HG03039 (cell line): ENCODE measurements at regions not wholly inside any gene's neighbourhood (a gene's known extent, or its start where the extent isn't known, plus 50 kb on each side); places are given as distances from the start of the nearest gene placed in this dataset.
"Not testable (repeated sequence)": the region's sequence is repeated elsewhere in the genome, so short reads cannot be mapped to it uniquely, and the experiment has no call there.

ENCODE experiments used
- ATAC-seq: cut with Tn5 transposase; IDR thresholded peaks from one replicate; pipeline ENCODE4 v1.9.1; 2021; ENCODE audit warnings: mild to moderate bottlenecking, moderate library complexity; ENCODE audit not compliant: unreplicated experiment

DNA sequence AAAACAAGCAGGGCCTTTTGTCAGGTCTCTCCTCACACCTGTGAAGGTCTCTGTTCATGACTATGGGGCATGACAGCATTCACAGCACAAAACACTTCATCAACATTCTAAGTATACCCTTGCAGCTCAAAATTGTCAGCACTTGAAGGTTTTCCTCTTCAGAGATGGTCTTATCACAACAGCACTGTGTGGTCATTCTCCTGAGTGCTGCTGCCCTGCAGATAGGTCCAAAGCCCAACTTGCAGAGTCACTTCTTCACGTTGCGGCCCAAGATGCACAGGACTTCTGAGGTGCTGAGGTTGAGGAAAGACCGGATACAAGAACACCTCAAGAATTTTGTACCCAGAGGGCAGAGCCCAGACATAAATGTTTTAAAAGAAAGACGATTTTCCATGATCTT lies 574.5 kb downstream of the UQCRFS1 start:
- ATAC-seq, result no peak

- ATAC-seq, result no peak
Measured at GRCh38 chr19:28636706-28637105, 576.2 kb downstream of the UQCRFS1 start.

DNA sequence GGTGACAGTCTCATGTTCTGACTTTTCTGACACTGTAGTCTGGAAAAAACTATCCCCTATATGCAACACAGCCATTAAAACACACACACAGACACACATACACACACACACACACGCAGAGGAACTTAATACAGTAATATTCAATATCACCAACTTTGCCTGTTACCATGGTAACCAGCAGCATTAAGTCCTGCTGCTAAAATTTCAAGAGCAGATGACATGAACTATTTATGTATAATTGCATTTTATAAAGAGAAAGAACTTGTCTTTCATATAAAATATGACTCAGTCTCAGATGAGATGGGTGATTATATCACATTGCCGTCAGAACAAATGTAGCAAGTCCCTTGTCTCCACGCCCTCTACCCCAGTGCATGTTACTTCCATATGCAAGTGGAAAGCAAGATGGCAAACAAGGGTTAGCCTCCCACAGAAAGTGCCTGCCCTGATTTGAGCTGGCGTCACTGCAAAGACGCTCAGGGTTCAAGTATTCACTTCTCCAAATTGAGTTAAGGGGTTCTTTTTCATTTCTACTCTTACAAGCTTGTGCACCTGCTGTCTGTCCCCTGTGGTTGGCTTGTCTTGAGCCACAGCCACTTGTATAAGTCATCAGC lies 576.8 kb downstream of the UQCRFS1 start:
- no peak for ATAC-seq

DNA sequence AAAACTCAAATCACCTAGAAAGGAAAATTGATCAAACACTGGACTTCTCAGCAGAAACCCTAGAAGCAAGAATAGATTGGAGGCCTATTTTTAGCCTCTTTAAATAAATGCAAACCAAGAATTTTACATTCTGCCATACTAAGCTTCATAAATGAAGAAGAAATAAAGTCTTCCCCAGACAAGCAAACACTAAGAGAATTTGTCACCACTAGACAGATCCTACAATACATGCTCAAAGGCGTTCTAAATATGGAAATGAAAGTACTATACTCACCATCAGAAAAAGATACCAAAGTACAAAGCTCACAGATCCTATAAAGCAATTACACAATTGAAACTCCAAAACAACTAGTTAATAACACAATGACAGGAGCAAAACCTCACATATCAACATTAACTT lies 578.1 kb downstream of the UQCRFS1 start:
- ATAC-seq, result no peak

DNA sequence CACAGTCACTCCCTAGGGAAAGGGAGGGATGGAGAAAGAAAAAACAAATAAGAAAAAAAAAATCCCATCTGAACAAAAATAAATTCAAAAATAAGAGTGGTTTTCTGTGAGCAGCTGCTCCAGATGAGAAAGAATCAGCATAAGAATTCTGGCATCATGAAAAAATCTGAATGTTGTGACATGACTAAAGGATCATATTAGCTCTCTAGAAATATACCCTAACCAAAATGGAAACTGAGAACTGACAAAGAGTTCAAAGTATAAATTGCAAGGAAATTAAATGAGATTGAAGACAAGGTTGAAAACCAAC lies 579.0 kb downstream of the UQCRFS1 start:
- ATAC-seq, result no peak

DNA sequence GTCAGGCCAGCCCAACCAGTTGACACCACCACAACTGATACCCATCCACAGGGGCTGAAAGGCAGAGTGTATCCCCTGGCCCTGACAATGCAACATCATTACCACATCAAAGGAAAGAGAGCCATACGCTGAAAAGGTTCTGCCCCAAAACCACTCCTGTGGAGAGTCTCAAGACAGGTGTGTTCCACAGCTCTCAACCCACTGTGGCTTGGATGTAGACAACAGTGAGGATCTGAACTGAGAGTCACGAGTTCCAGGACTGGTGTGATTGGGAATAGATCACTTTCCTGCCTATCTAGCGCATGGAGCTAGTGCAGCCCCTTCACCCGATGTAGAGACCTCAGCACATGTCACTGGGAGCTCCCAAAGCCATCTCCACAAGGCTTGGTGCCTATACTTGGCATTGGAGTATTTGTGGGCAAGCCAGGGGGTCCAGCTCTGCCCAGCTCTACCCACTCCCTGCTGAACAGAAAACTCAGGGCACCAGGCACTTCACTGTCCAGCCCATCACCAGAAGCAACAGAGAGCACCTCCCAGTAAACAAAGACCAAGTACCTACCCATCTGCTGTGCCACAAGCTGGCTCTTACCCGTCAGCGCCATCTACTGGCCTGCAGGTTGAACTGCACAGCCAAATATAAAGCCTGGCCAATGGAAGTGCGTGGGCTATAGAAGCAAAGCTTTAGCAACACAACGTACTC lies 579.5 kb downstream of the UQCRFS1 start:
- no peak for ATAC-seq

DNA sequence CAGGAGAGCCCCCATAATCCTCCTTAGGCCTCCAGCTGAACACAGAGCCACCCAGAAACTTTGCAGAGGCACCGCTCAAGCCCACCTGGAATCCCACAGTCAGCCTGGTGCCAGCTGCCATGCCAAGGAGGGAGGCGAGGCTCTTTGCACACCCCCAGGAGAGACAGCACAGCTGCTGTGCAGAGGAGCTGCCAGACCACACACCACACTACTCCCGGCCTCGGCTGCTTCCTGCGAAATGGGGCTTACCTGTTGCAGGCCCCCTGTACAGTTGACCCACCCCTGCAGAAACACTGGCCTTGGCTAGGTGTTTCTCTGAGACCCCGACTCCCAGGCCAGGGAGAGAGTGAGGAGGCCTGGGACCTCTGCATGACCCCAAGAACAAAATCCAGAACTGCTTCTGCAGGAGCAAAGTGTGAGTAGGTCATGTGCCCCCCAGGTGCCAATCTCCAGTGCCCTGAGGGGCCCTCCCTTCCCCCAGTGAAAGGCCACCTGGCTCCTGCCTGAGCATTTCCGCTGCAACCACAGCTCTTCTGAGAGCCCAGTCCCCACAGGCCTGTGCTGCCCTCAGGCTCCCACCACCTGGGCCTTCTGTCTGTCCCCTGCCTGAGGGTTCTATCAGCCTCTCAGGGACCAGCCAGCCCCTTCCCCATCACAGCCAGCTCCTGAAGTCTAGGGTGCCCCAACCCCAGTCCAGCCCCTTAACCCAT lies 580.4 kb downstream of the UQCRFS1 start:
- no peak for ATAC-seq

- no peak for ATAC-seq
Measured at GRCh38 chr19:28631961-28632360, 581.0 kb downstream of the UQCRFS1 start.

DNA sequence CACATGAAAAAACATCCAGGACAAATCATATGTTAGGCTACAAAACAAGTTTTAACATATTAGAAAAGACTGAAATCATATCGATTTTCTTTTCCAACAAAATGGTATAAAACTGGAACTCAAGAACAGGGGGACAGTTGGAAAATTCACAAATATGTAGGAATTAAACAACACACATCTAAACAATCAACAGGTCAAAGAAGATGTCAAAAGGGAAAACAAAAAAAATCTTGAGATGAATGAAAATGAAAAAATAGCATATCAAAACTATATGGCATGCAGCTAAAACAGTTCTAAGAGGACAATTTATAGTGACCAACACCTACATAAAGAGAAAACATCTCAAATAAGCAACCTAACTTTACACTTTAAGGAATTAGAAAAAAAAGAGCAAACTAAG lies 585.3 kb downstream of the UQCRFS1 start:
- no peak for ATAC-seq

- ATAC-seq, result not testable (repeated sequence)
Measured at GRCh38 chr19:28626407-28626806, 586.5 kb downstream of the UQCRFS1 start.

DNA sequence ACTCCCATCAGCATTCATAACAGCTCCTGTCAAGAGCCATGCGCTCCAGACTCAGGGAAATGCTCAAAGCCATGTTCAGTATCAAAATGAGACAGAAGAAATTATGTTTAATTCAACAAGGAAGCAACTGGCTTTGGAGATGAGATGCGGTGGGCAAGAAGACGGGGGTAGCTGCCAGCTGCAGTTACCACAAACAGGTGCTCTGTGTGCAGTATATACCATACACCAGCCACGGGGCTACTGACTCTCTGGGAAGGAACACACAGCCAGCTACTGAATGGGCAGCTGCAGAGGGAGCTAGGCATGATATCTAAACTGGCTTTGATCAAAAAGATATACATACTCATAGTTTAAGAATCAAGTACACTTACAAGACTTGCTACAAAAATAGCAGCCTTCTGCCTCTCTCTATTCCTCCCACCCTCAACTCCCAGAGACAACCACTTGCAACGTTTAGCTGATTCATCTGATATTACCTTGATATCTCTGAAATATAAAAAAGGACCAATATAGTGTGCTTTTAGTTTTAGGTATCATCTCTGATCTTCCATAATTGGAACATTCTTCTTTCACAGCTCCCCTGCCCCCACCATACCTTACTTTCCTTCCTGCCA lies 593.0 kb downstream of the UQCRFS1 start:
- no peak for ATAC-seq

- ATAC-seq, result no peak
Measured at GRCh38 chr19:28618504-28618903, 594.4 kb downstream of the UQCRFS1 start.

DNA sequence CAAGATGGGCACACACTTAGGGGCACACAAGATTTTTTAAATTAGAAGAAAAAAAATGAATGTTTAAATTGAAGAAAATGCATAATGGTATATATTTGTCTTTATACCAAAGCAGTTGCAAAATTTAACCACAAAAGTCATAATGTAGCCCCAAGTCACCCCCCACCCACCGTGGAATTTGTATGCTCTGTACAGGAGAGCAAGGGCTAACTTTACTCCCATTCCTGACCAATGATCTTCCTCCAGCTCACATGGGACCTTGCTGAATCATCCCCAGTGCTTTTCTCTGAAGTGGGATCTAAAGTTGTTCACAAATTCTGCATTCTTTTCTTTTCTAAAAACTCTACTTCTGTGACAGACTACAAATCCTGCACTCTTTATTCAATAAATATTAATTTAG lies 597.0 kb downstream of the UQCRFS1 start:
- ATAC-seq, result no peak

DNA sequence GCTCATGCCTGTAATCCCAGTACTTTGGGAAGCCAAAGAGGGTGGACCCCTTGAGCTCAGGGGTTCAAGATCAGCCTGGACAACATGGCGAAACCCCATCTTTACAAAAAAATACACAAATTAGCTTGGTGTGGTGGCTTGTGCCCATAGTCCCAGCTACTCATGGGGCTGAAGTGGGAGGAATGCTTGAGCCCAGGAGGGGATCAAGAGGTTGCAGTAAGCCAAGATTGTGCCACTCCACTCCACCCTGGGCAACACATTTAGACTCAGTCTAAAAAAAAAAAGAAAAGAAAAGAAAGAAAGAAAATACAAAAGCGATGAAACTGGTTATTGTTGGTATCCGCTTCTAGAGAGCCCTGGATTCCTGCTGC lies 597.4 kb downstream of the UQCRFS1 start:
- no peak for ATAC-seq

DNA sequence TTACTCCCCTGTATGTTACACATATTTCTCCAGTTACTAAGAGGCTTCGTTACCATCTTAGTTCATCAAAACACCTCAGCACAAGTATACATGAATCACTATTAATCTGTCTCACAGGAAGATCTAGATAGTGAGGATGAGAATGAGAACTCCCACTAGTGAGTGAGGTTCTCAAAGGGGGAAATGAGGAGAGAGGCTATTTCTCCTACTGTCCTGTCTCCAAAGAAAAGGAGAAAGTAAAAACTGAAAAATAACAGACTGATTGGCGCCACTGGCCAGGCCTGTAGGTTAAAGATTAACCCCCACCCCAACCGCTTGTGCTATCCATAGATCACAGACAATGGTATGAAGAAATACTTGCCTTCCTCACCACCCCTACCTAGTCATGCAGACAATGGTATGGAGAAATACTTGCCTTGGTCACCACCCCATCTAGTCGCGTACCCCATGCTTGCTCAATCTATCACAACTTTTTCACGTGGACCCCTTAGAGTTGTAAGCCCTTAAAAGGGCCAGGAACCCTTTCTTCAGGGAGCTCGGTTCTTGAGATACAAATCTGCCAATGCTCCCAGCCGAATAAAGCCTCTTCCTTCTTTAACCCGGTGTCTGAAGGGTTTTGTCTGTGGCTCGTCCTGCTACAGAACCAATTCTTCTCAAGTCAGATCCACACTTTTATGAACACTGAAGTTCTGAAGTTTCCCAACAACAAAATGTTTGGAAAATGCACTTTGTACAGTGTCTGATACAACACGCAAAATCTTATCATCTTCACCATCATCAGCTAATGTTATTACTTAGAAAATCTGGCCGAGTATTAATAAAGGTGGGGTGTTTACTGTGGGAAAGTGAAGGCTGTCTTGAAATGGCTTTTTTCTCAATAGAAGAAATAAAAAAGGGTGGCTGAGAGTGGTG lies 598.1 kb downstream of the UQCRFS1 start:
- ATAC-seq, result no peak

- no peak for ATAC-seq
Measured at GRCh38 chr19:28612275-28612769, 600.6 kb downstream of the UQCRFS1 start.

- ATAC-seq, result not testable (repeated sequence)
Measured at GRCh38 chr19:28611227-28611914, 601.6 kb downstream of the UQCRFS1 start.

- ATAC-seq, result no peak
Measured at GRCh38 chr19:28610731-28611130, 602.2 kb downstream of the UQCRFS1 start.

DNA sequence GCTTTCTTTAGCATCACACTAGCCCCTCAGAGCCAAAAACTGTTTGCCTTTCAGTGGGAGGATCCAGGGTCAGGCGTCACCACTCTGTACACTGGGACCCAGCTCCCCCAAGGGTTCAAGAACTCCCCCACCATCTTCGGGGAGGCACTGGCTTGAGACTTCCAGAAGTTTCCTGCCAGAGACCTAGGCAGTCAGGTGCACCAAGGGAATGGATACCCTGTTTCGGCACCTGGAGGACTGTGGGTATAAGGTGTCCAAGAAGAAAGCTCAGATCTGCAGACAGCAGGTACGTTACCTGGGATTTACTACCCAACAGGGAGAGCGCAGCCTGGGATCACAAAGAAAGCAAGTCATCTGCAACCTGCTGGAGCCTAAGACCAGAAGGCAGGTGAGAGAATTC lies 603.0 kb downstream of the UQCRFS1 start:
- no peak for ATAC-seq

GRCh38 chr19:28609091-28609755 lies 603.7 kb downstream of the UQCRFS1 start:
- ATAC-seq, result no peak
